LNCaP clone FGC (cell line): ENCODE measurements at regions not wholly inside any gene's neighbourhood (a gene's known extent, or its start where the extent isn't known, plus 50 kb on each side); places are given as distances from the start of the nearest gene placed in this dataset.
A peak's percentile ranks its signal among the peaks of the same experiment; 100 is the strongest.

ENCODE experiments used
- DNase-seq: peaks from one replicate; pipeline ENCODE4 v3.0.0-alpha.2; 2011; ENCODE audit warnings: low read depth
- H3K4me3 ChIP-seq: 2 replicates; pipeline ENCODE4 v1.5.1; 2011; ENCODE audit warnings: mild to moderate bottlenecking, low read depth, low read length, control low read depth
- CTCF ChIP-seq: IDR thresholded peaks from 2 replicates; pipeline ENCODE4 v1.5.1; 2012; ENCODE audit warnings: mild to moderate bottlenecking; ENCODE audit not compliant: control insufficient read depth, insufficient read depth; ENCODE audit errors: extremely low read depth

- H3K4me3 ChIP-seq, result no peak overlapping the region
- DNase-seq, result no peak
- no peak for TF ChIP-seq CTCF
Measured at GRCh38 chr7:153084278-153084677, 324.7 kb downstream of the ACTR3B start.

GRCh38 chr7:153087498-153087897 is 327.9 kb downstream of the ACTR3B start:
- no peak overlapping the region for H3K4me3 ChIP-seq
- no peak for TF ChIP-seq CTCF
- DNase-seq, result no peak

DNA sequence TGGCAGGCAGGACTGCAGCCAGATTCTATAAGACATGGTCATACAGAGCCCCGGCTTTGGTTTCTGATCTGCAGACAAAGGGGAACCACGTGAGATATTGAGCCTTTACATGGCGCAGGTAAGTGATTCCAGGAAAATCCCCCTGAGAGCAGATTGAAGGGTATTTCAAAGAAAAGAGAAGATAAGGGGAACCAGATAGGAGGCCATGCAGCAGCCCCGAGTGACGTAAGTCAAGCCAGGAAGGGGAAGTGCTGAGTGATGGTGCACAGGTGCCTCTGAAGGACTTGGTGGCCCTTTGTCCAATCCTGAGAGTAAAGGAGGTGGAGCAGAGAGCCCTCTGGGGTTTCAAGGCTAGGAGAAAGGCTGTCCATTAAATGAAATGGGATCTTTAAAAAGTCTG is 329.0 kb downstream of the ACTR3B start:
- no peak for TF ChIP-seq CTCF
- no peak overlapping the region for H3K4me3 ChIP-seq
- DNase-seq, result no peak

DNA sequence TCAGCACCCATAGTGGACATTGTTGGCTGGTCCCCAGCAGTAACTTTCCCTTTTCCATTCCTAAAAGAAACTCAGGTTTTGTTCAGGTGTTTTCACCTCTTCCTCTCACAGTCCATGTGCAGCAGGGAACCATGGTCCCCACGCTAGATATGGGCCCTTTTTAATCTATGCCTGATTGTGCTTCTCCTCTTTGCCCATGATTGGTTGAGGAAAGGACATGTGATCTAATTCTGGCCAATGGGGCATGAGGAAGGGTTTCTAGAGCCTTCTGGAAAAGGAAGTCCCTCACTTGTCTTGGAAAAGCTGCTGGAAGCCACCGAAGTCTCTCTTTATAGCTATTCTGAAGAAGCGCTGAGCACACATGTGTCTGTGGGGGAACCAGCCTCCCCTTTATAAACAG is 330.7 kb downstream of the ACTR3B start:
- no peak overlapping the region for H3K4me3 ChIP-seq
- no peak for TF ChIP-seq CTCF
- no peak for DNase-seq

- DNase-seq, result no peak
- H3K4me3 ChIP-seq, result no peak overlapping the region
- peak; percentile 24 for TF ChIP-seq CTCF
Measured at GRCh38 chr7:153090764-153091163, 331.2 kb downstream of the ACTR3B start.

GRCh38 chr7:153091477-153091876 is 331.9 kb downstream of the ACTR3B start:
- no peak for DNase-seq
- no peak for TF ChIP-seq CTCF
- no peak overlapping the region for H3K4me3 ChIP-seq

- DNase-seq, result no peak
- TF ChIP-seq CTCF, result no peak
- H3K4me3 ChIP-seq, result no peak overlapping the region
Measured at GRCh38 chr7:153097511-153098201, 338.1 kb downstream of the ACTR3B start.
